HG03565 (cell line): ENCODE measurements at regions not wholly inside any gene's neighbourhood (a gene's known extent, or its start where the extent isn't known, plus 50 kb on each side); places are given as distances from the start of the nearest gene placed in this dataset.
"Not testable (repeated sequence)": the region's sequence is repeated elsewhere in the genome, so short reads cannot be mapped to it uniquely, and the experiment has no call there.

ENCODE experiments used
- ATAC-seq: cut with Tn5 transposase; IDR thresholded peaks from one replicate; pipeline ENCODE4 v1.9.1; 2021; ENCODE audit warnings: mild to moderate bottlenecking, moderate library complexity; ENCODE audit not compliant: unreplicated experiment

- no peak for ATAC-seq
Measured at GRCh38 chr13:30816736-30817135, 81.4 kb downstream of the ALOX5AP start.

- ATAC-seq = no peak
Measured at GRCh38 chr13:30818323-30818960, 83.1 kb downstream of the ALOX5AP start.

- ATAC-seq = no peak
Measured at GRCh38 chr13:30819136-30819888, 84.0 kb downstream of the ALOX5AP start.

GRCh38 chr13:30821421-30821820 is 84.7 kb upstream of the MEDAG start:
- no peak for ATAC-seq

GRCh38 chr13:30824651-30825050 is 81.4 kb upstream of the MEDAG start:
- ATAC-seq = no peak

DNA sequence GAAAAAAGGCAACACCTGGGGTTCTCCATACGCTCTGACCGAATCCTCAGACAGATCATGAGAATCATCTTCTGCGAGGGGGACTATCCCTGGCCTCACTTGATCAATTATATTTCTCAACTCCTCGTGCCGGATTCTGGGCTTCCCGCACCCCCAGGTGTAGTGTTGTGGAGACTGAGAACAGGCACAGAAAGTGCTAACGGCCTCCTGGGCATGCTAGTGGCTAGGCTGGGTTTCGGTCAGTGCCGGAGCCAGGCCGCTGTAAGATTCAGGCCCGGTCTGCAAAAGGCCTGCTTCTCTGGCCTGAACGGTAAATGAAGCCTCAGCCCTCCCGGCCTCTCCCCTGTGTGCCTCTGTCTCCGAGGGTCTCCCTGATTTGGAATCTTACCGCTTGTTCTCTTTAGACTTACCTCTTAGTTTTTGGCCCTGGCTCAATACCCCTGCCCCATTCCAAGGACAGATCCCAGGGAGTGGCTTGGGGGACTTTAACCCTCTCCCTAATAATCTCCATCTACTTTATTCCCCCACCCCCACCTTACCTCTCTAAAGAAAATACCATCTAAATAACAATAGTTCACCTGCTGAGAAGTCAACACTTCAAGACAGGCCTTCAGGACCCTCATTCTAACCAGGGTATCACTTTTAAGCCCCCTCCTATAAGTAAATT is 79.0 kb upstream of the MEDAG start:
- ATAC-seq = no peak

DNA sequence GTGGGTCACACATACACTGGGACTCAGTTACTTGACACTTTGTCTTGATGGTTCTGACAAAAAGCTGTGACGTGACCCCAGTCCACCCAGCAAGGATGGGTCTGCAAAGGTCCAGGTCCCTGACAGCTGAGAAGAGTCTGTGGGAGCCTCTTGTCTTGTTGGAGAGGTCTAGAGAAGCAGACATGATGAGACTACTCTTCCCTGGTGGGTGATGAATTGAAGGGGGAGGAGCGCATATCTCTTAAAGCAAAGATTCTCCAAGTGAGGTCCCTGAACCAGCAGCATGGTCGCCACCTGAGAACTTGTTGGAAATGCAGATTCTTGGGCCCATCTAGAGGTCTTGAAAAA is 78.5 kb upstream of the MEDAG start:
- no peak for ATAC-seq

DNA sequence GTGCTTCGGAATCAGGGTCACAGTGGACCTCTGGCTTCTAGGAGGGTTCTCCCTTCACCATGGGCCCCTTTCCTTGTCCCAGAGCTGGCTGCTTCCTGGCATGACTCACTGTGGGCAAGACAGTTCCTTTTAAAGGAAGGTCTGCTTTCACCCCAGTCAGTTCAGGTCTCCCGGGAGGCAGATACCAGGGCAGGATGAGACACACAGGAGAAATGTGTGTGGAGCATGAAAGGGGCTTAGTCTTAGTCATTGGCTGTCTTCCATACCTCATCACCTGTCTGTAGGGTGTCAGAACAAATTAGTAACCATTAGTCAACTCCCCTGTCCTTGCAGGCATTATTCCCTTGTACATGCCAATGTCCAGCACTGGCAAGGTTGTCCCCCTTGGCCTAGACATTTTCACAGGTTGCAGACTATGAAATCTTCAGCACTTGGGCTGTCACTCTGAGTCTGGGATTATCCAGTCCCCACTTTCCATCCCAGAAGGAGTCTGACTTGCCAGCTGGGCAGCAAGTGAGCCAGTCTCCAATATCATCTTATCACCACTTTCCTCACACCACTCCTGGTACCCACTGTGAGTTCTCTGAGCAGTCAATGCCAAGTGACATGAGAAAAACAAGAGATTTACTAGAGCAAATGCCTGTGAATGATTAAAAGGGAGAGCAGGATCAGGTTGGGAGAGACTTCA is 76.8 kb upstream of the MEDAG start:
- no peak for ATAC-seq

DNA sequence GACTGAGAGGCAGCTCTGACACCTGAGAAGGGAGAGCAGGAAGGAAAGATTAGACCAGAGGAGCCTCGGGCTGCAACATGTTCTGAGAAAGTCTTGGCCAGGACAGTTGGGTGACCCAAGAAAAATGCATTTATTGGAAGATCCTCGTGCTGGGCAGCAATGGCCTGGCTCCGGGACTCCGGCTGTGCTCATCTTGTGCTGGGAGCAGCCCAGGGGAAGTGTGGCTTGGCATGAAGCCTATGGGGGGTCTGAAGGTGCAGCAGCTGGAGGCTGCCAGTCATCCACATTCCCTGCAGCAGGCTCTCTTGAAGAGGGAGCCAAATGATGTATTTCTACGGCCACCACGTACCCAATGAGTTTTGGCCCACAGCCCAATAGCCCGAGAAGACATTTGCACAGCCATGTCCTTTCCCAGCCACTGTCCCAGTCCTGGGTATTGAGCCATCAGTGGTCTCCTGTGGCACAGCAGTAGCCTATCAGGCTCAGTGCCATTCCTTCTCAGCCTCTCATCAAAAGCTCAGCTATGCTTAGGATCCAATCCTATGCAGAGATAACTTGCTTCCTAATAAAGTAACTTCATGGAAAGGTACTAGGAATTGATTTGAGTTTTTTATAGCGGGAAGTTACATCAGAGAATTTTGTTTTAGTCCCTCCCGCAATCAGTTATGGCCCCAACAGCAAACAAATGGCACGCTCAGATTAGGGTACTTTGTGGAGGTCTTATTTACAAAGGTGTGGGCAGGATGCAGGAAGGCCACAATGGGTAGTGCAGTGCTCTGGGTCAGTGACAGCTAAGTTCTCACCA is 76.0 kb upstream of the MEDAG start:
- no peak for ATAC-seq

DNA sequence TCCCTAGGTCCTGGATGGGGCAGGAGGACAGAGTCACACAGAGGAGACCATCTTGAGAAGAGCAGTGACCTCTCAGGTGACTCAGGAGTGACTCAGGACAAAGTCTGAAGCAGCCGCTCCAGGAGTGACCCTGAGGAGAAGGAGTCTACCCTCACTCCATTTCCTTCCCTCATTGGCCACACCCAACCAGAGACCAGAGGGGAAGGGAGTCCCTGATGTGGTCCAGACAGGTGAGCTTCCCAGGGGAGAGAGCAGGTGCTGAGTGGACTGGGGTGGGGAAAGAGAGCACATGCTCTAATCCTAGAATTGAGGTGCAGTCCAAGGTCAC is 75.5 kb upstream of the MEDAG start:
- no peak for ATAC-seq

GRCh38 chr13:30831515-30831914 is 74.6 kb upstream of the MEDAG start:
- no peak for ATAC-seq

DNA sequence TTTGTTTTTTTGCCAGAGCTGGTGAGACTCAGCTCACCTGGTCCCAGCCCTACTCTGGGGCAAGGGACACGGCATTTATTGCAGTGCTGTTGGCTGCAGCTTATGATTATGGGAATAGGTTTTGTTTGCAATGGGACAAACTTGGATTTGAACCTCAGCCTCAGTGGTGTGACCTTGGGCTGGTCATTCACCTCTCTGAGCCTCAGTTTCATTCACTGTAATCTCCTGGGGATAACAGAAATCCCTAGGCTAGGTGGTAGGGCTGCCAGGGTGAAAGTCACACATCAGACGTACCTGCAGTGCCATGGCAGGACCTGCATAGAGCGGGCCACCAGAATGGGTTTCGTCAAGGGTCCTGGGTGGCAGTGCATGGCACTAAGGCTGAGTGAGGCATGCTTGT is 73.7 kb upstream of the MEDAG start:
- ATAC-seq = no peak

GRCh38 chr13:30832845-30833332 is 73.2 kb upstream of the MEDAG start:
- ATAC-seq = no peak

GRCh38 chr13:30835442-30835841 is 70.6 kb upstream of the MEDAG start:
- ATAC-seq = no peak

GRCh38 chr13:30837227-30838159 is 68.6 kb upstream of the MEDAG start:
- ATAC-seq = no peak

DNA sequence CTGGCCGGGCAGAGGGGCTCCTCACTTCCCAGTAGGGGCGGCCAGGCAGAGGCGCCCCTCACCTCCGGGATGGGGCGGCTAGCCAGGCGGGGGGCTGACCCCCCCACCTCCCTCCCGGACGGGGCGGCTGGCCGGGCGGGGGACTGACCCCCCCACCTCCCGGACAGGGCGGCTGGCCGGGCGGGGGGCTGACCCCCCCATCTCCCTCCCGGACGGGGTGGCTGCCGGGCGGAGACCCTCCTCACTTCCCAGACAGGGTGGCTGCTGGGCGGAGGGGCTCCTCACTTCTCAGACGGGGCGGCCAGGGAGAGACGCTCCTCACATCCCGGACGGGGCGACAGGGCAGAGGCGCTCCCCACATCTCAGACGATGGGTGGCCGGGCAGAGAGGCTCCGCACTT is 66.4 kb upstream of the MEDAG start:
- ATAC-seq = not testable (repeated sequence)

GRCh38 chr13:30840515-30840914 is 65.6 kb upstream of the MEDAG start:
- no peak for ATAC-seq

GRCh38 chr13:30841154-30841553 is 64.9 kb upstream of the MEDAG start:
- no peak for ATAC-seq

DNA sequence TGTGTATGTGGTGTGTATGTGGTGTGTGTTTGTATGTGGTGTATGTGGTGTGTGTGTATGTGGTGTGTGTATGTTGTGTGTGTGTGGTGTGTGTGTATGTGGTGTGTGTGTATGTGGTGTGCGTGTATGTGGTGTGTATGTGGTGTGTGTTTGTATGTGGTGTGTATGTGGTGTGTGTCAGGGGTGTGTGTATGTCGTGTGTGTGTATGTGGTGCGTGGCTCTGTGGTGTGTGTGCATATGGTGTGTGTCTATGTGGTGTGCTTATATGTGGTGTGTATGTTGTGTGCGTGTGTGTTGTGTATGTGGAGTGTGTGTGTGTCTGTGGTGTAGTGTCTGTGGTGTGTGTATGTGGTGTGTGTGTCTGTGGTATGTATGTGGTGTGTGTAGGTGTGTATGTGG is 62.5 kb upstream of the MEDAG start:
- no peak for ATAC-seq
